C4-2B (cell line): ENCODE measurements at regions not wholly inside any gene's neighbourhood (a gene's known extent, or its start where the extent isn't known, plus 50 kb on each side); places are given as distances from the start of the nearest gene placed in this dataset.

ENCODE experiments used
- ZFX ChIP-seq: fragments of 450-650 bp; IDR thresholded peaks from 2 replicates; pipeline ENCODE4 v1.6.1; 2017
- TF ChIP-seq, protein P1 (sequence below): fragments of 450-650 bp; conservative IDR thresholded peaks from 2 replicates; pipeline ENCODE4 v1.5.1; 2017; ENCODE audit warnings: mild to moderate bottlenecking

DNA sequence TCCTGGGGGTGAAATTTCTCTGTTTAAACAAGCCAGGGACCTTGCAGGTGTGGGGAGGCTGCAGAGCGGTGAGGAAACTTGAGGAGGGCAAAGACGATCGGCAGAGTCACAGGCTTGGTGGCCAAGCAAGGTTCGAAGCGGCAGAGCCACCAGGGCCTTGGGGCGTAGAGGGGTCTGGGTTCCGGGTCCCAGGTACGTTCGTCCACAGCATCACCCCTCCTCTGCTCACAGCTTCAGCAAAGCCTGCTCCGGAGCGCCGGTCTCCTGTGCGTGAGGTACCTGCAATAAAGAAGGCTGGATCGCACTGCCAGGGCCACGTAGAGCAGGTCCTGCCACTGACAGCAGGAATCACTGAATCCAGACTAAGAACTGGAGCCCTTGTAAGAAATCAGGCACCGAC lies 66.8 kb upstream of the PCSK6 start:
- TF ChIP-seq, protein P1, sequence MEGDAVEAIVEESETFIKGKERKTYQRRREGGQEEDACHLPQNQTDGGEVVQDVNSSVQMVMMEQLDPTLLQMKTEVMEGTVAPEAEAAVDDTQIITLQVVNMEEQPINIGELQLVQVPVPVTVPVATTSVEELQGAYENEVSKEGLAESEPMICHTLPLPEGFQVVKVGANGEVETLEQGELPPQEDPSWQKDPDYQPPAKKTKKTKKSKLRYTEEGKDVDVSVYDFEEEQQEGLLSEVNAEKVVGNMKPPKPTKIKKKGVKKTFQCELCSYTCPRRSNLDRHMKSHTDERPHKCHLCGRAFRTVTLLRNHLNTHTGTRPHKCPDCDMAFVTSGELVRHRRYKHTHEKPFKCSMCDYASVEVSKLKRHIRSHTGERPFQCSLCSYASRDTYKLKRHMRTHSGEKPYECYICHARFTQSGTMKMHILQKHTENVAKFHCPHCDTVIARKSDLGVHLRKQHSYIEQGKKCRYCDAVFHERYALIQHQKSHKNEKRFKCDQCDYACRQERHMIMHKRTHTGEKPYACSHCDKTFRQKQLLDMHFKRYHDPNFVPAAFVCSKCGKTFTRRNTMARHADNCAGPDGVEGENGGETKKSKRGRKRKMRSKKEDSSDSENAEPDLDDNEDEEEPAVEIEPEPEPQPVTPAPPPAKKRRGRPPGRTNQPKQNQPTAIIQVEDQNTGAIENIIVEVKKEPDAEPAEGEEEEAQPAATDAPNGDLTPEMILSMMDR: no peak
- no peak for TF ChIP-seq ZFX
